ENCODE measurements at regions not wholly inside any gene's neighbourhood (a gene's known extent, or its start where the extent isn't known, plus 50 kb on each side); places are given as distances from the start of the nearest gene placed in this dataset.

DNA sequence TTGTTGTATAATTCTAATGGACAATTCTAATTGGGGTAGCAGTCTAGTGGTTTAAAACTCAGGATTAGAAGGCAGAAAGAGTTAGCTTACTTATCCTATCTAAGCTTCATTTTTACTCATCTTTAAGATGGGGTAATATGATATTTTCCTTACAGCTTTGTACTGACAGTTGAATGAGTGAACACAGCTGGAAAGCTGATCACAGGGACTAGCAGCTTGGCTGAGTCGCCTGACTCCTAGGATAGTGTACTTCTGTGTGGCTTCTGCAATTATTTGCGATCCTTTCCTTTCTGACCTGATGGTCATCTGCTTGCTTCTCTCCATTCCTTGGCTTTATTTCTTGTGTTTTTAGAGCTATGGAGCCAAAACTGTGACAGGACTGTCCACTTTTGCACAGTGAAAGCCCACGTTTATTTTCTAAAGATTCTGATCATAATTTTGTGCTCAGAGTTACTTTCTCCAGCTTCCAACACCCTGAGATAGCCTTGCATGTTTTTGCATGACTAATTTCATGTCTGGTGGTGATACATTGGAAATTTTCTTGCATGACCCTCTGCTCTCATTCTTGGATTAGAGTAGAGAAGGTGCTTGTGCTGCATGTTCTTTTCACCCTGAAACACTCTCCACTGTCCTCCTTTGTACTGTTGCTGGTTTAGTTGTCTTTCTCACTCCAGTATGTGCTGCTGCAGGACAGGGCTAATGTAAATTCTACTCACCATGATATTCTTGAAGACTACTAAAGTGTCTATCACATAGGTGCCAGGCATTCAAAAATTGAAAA lies 377.0 kb upstream of the ATP2B1 start:
- no peak overlapping the region for H3K27ac ChIP-seq (ENCODE audit: low read depth in 1 of 2, low read length in 2 of 2)
- no peak for TF ChIP-seq ZBTB33 (IDR thresholded peaks at IDR 0.05)
- H3K4me1 ChIP-seq (ENCODE audit: control insufficient read depth in 4 of 4, insufficient read depth in 4 of 4, low read length in 3 of 4): no peaks in the 10 kb centered on the region
- 55% methylated on average over 3 of the region's 3 CpGs for WGBS
- H3K9ac ChIP-seq (ENCODE audit: low read depth in 1 of 2, low read length in 2 of 2): no peak overlapping the region
- no peak overlapping the region for H3K4me3 ChIP-seq (ENCODE audit: low read depth in 1 of 3, low read length in 3 of 3)
- DNase-seq (ENCODE audit: low spot score): no peak
- H3K36me3 ChIP-seq (ENCODE audit: control insufficient read depth in 4 of 4, insufficient read depth in 3 of 4, low read depth in 1 of 4, low read length in 3 of 4): no peaks in the 10 kb centered on the region
- no peaks in the 10 kb centered on the region for H3K9me3 ChIP-seq (ENCODE audit: control insufficient read depth in 4 of 4, low read length in 3 of 4)
- H3K27me3 ChIP-seq (ENCODE audit: control insufficient read depth in 4 of 4, insufficient read depth in 4 of 4, low read length in 3 of 4): no peaks in the 10 kb centered on the region

GRCh38 chr12:90084018-90084417 lies 375.4 kb upstream of the ATP2B1 start:
- Histone ChIP-seq H3K9me3 (ENCODE audit: control insufficient read depth in 4 of 4, low read length in 3 of 4) (no peaks in the 10 kb centered on the region), H3K27ac (ENCODE audit: low read depth in 1 of 2, low read length in 2 of 2) (no peak overlapping the region), H3K4me1 (ENCODE audit: control insufficient read depth in 4 of 4, insufficient read depth in 4 of 4, low read length in 3 of 4) (no peaks in the 10 kb centered on the region), H3K36me3 (ENCODE audit: control insufficient read depth in 4 of 4, insufficient read depth in 3 of 4, low read depth in 1 of 4, low read length in 3 of 4) (no peaks in the 10 kb centered on the region), H3K4me3 (ENCODE audit: low read depth in 1 of 3, low read length in 3 of 3) (no peak overlapping the region), H3K27me3 (ENCODE audit: control insufficient read depth in 4 of 4, insufficient read depth in 4 of 4, low read length in 3 of 4) (no peaks in the 10 kb centered on the region), H3K9ac (ENCODE audit: low read depth in 1 of 2, low read length in 2 of 2) (no peak overlapping the region)
- WGBS: 80% methylated on average over 2 of the region's 2 CpGs
- TF ChIP-seq GABPA (IDR thresholded peaks at IDR 0.05 in 1 of 2, conservative IDR thresholded peaks at IDR 0.05 in 1 of 2) (no peak), HNF4G (IDR thresholded peaks at IDR 0.05) (no peak), JUND (IDR thresholded peaks at IDR 0.05) (no peak), FOXA1 (IDR thresholded peaks at IDR 0.05) (no peak), CTCF (IDR thresholded peaks at IDR 0.05; ENCODE audit: low read depth, low read length, missing input control) (no peak), MAX (IDR thresholded peaks at IDR 0.05) (no peak), HNF4A (conservative IDR thresholded peaks at IDR 0.05) (no peak), RAD21 (IDR thresholded peaks at IDR 0.05) (no peak), ATF3 (IDR thresholded peaks at IDR 0.05) (no peak), YY1 (IDR thresholded peaks at IDR 0.05) (no peak), SP1 (IDR thresholded peaks at IDR 0.05) (no peak), RXRA (IDR thresholded peaks at IDR 0.05) (no peak), EGR1 (IDR thresholded peaks at IDR 0.05; ENCODE audit: low read depth in 2 of 2) (no peak), TAF1 (conservative IDR thresholded peaks at IDR 0.05) (no peak)
- no peak for DNase-seq (ENCODE audit: low spot score)
